ENCODE measurements at regions not wholly inside any gene's neighbourhood (a gene's known extent, or its start where the extent isn't known, plus 50 kb on each side); places are given as distances from the start of the nearest gene placed in this dataset.
A peak's percentile ranks its signal among the peaks of the same experiment; 100 is the strongest.

DNA sequence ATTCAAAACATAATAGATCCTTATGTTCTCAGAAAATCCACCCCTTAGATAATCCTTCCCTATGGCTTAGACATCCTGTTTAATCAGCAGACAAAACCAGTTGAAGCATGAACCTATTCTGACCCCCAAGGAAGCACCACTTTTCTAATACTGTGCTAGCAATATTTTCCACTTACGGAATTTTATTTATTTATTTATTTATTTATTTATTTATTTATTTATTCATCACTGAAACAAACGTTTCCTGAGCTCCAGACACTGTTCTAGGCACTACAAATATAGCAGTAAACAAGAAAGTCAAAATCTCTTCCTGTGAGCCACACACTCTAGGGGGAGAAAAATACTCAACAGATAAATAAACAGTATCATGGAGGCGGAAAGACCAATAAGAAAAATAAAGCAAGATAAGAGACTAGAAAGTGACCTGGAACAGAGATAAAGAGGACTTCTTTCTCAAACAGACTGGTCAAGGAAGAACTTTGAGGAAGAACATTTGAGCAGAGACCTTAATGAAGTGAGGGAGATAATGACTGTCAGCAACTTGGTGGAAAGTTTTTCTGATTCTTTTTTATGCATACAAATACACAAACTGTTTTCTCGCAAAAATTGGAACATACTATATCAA, 145.5 kb upstream of the POGK start (continued):
- TF ChIP-seq GFI1B (tag by site-specific recombination; IDR thresholded peaks at IDR 0.05) = no peak
- no peak for TF ChIP-seq IKZF3 (tag by site-specific recombination; IDR thresholded peaks at IDR 0.05)
- TF ChIP-seq ZFP41 (tag by site-specific recombination; IDR thresholded peaks at IDR 0.05; ENCODE audit: borderline replicate concordance) = no peak
- no peak for TF ChIP-seq ZNF366 (tag by site-specific recombination; conservative IDR thresholded peaks at IDR 0.05)
- TF ChIP-seq ZFP37 (tag by site-specific recombination; IDR thresholded peaks at IDR 0.05) = no peak
- TF ChIP-seq ZNF623 (tag by site-specific recombination; IDR thresholded peaks at IDR 0.05) = 0 out of 2 replicates have a peak, but pooled peaks have one; percentile 14
- TF ChIP-seq BCL11A (tag by site-specific recombination; IDR thresholded peaks at IDR 0.05; ENCODE audit: low read depth) = no peak
- no peak for TF ChIP-seq ZNF221 (tag by site-specific recombination; IDR thresholded peaks at IDR 0.05; ENCODE audit: borderline replicate concordance)
- no peak for TF ChIP-seq ZNF248 (tag by site-specific recombination; IDR thresholded peaks at IDR 0.05)
- TF ChIP-seq, protein P1, sequence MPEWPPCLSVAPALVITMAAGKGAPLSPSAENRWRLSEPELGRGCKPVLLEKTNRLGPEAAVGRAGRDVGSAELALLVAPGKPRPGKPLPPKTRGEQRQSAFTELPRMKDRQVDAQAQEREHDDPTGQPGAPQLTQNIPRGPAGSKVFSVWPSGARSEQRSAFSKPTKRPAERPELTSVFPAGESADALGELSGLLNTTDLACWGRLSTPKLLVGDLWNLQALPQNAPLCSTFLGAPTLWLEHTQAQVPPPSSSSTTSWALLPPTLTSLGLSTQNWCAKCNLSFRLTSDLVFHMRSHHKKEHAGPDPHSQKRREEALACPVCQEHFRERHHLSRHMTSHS (tag by site-specific recombination; IDR thresholded peaks at IDR 0.05) = no peak
- no peak for TF ChIP-seq GLI2 (tag by site-specific recombination; IDR thresholded peaks at IDR 0.05; ENCODE audit: borderline replicate concordance, low read depth)
- TF ChIP-seq ZNF335 (tag by site-specific recombination; conservative IDR thresholded peaks at IDR 0.05) = no peak
- TF ChIP-seq ZNF114 (tag by site-specific recombination; IDR thresholded peaks at IDR 0.05) = no peak
- TF ChIP-seq ZNF561 (tag by site-specific recombination; IDR thresholded peaks at IDR 0.05; ENCODE audit: borderline replicate concordance) = no peak
- TF ChIP-seq SALL2 (tag by site-specific recombination; IDR thresholded peaks at IDR 0.05; ENCODE audit: borderline replicate concordance) = no peak
- no peak for TF ChIP-seq ZNF169 (tag by site-specific recombination; IDR thresholded peaks at IDR 0.05)
- TF ChIP-seq ZSCAN16 (tag by site-specific recombination; IDR thresholded peaks at IDR 0.05) = no peak
- no peak for TF ChIP-seq PRDM1 (tag by site-specific recombination; IDR thresholded peaks at IDR 0.05)
- TF ChIP-seq ZSCAN30 (tag by site-specific recombination; IDR thresholded peaks at IDR 0.05) = no peak
- TF ChIP-seq TCF7L2 (IDR thresholded peaks at IDR 0.05; ENCODE audit: borderline replicate concordance, low read depth, low read length) = no peak
- no peak for TF ChIP-seq ZIC2 (tag by site-specific recombination; IDR thresholded peaks at IDR 0.05)
- TF ChIP-seq, protein P2, sequence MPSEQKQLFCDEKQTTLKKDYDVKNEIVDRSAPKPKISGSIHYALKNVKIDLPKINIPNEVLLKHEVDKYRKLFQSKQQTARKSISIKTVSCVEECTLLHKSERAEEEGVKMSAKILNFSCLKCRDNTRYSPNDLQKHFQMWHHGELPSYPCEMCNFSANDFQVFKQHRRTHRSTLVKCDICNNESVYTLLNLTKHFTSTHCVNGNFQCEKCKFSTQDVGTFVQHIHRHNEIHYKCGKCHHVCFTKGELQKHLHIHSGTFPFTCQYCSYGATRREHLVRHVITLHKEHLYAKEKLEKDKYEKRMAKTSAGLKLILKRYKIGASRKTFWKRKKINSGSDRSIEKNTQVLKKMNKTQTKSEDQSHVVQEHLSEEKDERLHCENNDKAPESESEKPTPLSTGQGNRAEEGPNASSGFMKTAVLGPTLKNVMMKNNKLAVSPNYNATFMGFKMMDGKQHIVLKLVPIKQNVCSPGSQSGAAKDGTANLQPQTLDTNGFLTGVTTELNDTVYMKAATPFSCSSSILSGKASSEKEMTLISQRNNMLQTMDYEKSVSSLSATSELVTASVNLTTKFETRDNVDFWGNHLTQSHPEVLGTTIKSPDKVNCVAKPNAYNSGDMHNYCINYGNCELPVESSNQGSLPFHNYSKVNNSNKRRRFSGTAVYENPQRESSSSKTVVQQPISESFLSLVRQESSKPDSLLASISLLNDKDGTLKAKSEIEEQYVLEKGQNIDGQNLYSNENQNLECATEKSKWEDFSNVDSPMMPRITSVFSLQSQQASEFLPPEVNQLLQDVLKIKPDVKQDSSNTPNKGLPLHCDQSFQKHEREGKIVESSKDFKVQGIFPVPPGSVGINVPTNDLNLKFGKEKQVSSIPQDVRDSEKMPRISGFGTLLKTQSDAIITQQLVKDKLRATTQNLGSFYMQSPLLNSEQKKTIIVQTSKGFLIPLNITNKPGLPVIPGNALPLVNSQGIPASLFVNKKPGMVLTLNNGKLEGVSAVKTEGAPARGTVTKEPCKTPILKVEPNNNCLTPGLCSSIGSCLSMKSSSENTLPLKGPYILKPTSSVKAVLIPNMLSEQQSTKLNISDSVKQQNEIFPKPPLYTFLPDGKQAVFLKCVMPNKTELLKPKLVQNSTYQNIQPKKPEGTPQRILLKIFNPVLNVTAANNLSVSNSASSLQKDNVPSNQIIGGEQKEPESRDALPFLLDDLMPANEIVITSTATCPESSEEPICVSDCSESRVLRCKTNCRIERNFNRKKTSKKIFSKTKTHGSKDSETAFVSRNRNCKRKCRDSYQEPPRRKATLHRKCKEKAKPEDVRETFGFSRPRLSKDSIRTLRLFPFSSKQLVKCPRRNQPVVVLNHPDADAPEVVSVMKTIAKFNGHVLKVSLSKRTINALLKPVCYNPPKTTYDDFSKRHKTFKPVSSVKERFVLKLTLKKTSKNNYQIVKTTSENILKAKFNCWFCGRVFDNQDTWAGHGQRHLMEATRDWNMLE (tag by site-specific recombination; conservative IDR thresholded peaks at IDR 0.05; ENCODE audit: low read depth) = peak; percentile 52; the same call in 1 of the 2 replicates
- TF ChIP-seq, protein P3, sequence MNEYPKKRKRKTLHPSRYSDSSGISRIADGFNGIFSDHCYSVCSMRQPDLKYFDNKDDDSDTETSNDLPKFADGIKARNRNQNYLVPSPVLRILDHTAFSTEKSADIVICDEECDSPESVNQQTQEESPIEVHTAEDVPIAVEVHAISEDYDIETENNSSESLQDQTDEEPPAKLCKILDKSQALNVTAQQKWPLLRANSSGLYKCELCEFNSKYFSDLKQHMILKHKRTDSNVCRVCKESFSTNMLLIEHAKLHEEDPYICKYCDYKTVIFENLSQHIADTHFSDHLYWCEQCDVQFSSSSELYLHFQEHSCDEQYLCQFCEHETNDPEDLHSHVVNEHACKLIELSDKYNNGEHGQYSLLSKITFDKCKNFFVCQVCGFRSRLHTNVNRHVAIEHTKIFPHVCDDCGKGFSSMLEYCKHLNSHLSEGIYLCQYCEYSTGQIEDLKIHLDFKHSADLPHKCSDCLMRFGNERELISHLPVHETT (tag by site-specific recombination; IDR thresholded peaks at IDR 0.05) = no peak
- TF ChIP-seq ZNF48 (tag by site-specific recombination; IDR thresholded peaks at IDR 0.05) = no peak
- TF ChIP-seq ZNF654 (tag by site-specific recombination; IDR thresholded peaks at IDR 0.05; ENCODE audit: low read depth) = 0 out of 2 replicates have a peak, but pooled peaks have one; percentile 11
- TF ChIP-seq ZNF394 (tag by site-specific recombination; IDR thresholded peaks at IDR 0.05; ENCODE audit: borderline replicate concordance) = peak; percentile 56; the same call in 1 of the 2 replicates
- TF ChIP-seq SCRT1 (tag by site-specific recombination; IDR thresholded peaks at IDR 0.05; ENCODE audit: borderline replicate concordance) = no peak
- TF ChIP-seq WT1 (tag by site-specific recombination; IDR thresholded peaks at IDR 0.05) = no peak
- TF ChIP-seq ZNF792 (tag by site-specific recombination; IDR thresholded peaks at IDR 0.05) = no peak
- peak; percentile 34; the same call in 1 of the 2 replicates for TF ChIP-seq ZNF555 (tag by site-specific recombination; conservative IDR thresholded peaks at IDR 0.05)
- TF ChIP-seq, protein P4, sequence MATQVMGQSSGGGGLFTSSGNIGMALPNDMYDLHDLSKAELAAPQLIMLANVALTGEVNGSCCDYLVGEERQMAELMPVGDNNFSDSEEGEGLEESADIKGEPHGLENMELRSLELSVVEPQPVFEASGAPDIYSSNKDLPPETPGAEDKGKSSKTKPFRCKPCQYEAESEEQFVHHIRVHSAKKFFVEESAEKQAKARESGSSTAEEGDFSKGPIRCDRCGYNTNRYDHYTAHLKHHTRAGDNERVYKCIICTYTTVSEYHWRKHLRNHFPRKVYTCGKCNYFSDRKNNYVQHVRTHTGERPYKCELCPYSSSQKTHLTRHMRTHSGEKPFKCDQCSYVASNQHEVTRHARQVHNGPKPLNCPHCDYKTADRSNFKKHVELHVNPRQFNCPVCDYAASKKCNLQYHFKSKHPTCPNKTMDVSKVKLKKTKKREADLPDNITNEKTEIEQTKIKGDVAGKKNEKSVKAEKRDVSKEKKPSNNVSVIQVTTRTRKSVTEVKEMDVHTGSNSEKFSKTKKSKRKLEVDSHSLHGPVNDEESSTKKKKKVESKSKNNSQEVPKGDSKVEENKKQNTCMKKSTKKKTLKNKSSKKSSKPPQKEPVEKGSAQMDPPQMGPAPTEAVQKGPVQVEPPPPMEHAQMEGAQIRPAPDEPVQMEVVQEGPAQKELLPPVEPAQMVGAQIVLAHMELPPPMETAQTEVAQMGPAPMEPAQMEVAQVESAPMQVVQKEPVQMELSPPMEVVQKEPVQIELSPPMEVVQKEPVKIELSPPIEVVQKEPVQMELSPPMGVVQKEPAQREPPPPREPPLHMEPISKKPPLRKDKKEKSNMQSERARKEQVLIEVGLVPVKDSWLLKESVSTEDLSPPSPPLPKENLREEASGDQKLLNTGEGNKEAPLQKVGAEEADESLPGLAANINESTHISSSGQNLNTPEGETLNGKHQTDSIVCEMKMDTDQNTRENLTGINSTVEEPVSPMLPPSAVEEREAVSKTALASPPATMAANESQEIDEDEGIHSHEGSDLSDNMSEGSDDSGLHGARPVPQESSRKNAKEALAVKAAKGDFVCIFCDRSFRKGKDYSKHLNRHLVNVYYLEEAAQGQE (tag by site-specific recombination; IDR thresholded peaks at IDR 0.05) = no peak
